GM18861 (cell line): ENCODE measurements at regions not wholly inside any gene's neighbourhood (a gene's known extent, or its start where the extent isn't known, plus 50 kb on each side); places are given as distances from the start of the nearest gene placed in this dataset.

Experiments
- ATAC-seq: cut with Tn5 transposase; IDR thresholded peaks from one replicate; pipeline ENCODE4 v1.9.1; 2021; ENCODE audit not compliant: unreplicated experiment

DNA sequence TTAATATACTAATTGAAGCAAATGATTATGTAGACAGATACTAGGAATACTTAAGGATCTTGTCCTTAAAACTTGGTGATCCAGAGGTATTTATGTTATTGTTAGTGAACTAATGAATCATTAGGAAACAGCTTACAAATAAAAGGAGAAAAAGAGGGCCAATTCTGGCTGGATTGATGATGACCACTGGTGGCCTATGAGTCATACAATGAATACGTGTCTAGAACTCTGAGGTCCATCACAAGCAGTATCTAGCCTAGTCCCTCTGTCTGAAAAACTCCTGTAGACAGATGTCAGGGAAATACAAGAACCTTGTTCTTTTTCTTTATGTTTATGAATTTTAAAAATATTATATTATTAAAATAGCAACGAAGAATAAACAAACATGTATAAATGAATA is 51.7 kb upstream of the RTL1 start:
- ATAC-seq: no peak

DNA sequence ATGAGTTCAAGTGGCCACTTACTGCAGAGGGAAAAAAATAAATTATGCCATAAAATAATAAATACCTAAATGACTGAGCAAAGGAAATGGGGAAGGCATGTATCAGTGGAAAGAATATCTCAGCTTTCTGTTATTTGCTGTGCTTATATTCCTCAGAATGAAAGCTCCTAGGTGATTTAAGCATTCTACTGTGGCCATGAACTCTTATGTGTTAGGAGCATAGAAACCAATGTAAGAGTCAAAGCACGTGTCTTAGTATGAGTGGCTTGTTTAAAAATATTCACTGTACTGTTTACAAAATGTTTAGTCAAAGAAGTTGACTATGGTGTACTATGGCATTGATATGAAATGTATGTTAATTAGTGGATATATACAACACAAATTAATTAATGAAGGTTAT is 59.0 kb upstream of the RTL1 start:
- ATAC-seq: no peak

DNA sequence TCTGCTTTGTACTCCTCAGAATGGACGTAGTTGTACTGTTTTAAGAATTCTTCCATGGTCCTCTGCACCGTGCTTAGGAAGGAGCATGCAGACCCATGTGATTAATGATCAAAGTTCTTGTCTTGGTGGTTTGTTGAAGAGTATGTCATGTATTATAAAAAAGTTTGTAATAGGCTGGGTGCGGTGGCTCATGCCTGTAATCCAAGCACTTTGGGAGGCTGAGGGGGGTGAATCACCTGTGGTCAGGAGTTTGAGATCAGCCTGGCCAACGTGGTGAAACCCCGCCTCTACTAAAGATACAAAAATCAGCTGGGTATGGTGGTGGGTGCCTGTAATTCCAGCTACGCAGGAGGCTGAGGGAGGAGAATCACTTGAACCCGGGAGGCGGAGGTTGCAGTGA is 61.8 kb upstream of the RTL1 start:
- no peak for ATAC-seq

DNA sequence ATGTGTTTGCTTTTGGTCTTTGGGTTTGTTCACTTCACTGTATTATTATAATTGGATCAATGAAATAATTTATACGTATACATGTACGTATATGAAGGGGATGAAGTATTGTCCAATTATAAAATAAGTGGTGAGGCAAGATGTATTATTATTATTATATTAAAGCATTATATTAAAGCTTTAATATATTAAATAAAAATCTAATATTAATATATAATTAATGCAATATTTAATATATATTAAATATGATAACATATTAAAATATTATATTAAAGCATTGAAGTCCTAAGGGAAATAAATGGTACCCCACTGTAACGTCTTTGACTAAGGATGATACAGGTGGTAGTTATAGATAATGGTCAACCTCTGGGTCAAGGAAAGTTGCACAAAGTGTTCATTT is 63.7 kb upstream of the RTL1 start:
- no peak for ATAC-seq

DNA sequence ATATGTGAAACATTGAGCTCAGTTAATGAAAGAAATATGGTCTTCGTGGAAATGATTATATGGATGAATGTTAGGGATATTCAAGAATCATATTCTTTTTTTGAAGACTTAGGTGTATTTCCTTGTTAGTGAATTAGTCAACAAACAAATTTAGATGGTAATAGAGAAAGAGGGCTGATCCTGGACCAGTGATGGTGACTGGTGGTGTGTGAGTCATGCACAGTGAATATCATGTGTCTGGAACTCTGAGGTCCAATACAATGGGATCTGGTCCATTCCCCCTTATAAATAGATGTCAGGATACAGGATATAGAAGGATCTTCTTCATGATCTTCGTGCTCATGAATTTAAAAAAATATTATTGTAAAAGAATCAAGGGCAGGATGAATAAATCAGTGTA is 64.4 kb upstream of the RTL1 start:
- no peak for ATAC-seq

DNA sequence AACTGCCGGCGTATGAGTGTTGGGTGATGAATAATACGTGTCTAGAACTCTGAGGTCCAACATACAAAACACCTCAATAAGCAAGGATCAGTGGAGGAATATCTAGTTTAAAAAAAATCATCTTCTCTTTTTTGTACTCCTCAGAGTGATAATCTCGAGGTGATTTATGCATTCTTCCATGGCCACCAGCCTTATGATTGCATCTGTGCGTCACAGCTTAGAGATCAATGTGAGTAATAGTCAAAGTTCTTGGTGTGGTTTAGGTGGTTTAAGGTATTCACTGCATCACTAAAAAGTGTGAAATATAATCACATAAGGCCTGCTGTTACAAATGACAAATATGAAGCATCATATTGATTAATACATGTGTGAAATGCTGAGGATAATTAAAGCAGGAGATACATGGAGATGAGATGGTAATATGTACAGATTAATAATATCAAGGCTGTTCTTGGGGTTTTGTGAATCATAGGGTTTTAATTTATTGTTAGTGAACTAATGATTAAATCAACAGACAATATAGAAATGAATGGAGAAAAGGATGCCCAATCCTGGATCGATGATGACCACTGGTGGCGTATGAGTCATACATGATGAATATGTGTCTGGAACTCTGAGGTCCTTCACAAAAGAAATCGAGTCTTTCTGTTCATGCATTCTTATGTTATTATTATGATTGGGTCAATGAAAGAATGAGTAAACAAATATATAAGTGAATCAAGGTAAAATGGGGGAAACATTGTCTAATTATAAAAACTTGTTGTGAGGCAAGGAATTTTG is 68.8 kb upstream of the RTL1 start:
- no peak for ATAC-seq

DNA sequence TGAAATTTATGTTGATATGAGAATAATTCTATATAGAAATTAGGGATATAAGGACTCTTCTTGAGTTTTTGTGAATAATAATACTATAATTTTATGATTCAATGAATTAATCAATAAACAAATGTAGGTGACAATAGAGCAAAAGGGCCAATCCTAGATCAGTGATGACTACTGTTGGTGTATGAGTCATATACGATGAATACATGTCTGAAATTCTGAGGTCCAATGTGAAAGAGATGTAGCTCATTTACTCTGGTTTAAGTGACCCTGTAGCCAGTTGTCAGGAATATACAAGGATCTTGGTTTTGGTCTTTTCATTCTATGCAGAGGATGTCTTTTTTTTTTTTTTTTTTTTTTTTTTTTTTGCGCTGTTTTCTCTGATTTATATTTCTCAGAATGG is 72.1 kb upstream of the RTL1 start:
- ATAC-seq: no peak

DNA sequence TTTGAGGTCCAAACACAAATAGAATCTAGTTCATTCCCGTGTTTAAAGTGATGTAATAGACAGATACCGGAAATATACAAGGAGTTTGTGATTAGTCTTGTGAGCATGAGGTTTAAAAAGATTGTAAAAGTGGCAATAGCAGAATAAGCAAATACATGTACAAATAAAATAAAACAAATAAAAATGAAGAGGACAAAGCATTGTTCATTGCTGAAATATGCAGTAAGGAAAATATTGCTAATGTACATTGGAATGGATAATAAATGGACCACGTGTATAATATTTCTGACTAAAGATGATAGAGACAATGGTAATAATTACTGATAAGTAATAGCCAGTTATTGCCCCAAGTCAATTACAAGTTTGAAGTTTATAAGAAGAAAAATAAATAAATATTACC is 75.6 kb upstream of the RTL1 start:
- ATAC-seq: no peak

DNA sequence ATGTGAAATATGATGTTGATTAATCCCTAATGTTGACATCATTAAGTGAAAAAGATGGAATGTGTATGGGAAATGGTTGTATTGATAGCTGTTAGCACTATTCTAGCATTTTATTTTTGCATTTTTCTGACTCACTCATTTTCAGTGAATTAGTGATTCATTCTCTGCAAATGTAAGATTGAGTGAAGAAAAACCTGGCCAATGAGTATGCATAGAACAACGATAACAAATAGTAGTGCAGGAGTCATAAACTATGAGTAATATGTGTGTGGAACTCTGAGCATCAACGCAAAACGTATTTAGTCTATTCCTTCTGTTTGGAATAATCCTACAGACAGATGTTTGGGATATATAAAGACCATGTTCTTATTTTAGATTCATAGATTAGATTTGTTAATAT is 76.3 kb upstream of the RTL1 start:
- no peak for ATAC-seq

DNA sequence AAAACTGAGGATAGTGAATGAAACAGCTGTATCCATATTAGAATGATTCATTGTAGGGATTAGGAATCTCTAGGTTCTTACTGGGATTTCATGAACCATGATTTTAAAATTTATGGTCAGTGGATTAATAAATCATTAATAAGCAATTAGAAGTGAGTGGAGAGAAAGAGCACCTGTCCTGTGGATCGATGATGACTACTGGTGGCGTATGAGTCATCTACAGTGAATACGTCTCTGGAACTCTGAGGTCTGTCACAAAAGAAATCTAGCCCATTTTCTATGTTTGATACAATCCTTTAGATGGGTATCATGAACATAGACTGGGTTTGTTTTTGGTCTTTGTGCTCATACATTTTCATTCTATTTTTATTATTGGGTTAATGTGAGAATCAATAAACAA is 77.3 kb upstream of the RTL1 start:
- ATAC-seq: no peak

DNA sequence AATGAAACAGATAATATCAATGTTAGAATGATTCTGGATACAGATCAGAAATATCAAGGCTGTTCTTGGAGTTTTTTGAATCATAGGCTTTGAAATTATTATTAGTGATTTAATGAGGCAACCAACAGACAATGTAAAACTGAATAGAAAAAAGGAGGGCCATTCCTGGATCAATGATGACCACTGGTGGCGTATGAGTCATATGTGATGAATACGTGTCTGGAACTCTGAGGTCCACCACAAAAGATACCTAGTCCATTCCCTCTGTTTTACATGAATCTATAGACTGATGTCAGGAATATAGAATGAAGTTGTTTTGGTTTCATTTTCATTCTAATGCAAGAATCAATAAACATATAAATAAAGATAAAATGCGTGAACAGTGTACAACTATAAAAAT is 78.3 kb upstream of the RTL1 start:
- ATAC-seq: no peak

DNA sequence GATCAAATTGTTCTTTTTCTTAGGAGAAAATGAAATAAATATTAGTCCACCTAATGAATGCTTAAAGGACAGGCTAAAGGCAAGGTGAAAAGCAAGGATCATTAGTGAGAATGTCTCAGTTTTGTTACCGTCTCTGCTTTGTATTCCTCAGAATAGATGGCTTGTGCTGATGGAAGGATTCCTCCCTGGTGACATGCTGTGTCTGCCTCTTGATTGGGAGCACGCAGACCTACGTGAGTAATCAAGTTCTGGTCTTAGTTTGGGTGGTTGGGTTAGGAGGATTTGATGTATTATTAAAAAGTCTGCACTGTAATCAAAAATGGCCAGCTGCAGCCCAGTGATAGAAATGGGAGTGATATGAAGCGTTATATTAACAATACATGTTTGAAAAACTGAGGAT is 78.8 kb upstream of the RTL1 start:
- ATAC-seq: no peak

DNA sequence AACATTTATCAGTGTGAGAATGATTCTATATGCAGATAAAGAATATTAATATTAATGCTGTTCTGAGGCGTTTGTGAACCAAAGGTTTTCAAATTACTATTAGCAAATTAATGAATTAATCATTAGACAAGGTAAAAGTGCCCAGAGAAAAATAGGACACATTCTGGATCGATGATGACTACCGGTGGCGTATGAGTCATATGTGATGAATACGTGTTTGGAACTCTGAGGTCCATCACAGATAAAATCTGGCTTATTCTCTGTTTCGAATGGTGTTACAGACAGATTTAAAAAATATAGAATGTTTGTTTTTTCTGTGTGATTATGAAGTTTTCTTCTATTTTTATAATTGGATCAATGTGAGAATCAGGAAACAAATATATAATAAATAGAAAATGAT is 79.2 kb upstream of the RTL1 start:
- ATAC-seq: no peak

DNA sequence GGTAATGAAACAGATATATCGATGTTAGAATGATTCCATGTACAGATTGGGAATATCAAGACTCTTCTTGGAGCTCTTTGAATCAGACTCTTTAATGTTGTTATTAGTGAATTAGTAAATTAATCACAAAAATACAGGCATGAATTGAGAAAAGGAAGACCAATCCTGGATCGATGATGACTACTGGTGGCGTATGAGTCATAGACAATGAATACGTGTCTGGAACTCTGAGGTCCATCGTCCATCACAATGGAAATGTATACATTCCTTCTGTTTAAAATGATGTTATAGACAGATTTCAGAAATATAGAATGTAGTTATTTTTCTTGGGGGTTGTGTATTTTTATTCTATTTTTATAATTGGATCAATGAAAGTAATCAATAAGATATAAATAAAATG is 80.2 kb upstream of the RTL1 start:
- no peak for ATAC-seq

DNA sequence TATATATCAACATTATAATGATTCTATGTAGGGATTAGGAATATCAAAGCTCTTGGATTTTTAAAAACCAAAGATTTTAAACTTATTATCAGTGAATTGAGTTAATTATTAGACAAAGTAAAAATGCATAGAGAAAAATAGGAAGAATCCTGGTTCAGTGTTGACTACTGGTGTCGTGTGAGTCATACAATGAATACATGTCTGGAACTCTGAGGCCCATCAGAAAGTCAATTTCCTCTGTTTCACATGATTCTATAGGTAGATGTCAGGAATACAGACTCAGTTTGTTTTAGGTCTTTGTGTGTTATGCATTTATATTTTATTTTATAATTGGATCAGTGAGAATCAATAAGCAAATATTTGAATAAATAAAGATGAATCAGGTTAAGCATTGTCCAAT is 84.5 kb upstream of the RTL1 start:
- ATAC-seq: no peak

DNA sequence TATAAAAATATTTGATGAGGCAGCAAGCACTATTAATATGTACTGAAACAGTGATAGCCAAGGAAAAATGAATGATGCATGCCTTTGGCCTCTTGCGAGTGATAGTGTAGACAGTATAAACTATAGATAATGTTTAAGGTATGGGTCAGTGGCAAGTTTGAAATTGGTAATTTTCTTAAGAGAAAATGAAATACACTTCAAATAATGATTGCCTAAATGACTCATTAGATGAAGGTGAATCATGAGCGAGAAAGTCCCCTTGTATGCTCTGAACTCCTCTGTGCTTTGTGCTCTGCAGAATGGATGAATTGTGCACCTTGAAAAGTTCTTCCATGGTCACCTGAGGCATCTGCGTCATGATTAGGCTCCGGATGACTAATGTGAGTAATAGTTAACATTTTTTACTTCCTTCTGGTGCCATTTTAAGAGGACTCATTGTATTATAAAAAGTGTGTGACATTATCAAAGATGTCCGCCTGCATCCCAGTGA is 84.9 kb upstream of the RTL1 start:
- ATAC-seq: peak; percentile 65

DNA sequence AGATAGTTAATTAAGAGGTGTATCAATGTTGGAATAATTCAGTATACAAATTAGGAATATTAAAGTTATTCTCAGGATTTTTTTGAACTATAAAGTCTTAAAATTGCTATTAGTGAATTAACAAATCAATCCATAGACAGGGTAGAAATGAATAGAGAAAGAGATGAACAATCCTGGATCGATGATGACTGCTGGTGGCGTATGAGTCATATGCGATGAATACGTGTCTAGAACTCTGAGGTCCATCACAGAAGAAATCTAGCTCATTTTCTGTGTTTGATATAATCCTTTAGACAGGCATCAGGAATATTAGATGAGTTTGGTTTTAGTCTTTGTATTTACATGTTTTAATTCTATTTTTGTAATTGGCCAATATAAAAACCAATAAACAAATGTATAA is 85.4 kb upstream of the RTL1 start:
- no peak for ATAC-seq

DNA sequence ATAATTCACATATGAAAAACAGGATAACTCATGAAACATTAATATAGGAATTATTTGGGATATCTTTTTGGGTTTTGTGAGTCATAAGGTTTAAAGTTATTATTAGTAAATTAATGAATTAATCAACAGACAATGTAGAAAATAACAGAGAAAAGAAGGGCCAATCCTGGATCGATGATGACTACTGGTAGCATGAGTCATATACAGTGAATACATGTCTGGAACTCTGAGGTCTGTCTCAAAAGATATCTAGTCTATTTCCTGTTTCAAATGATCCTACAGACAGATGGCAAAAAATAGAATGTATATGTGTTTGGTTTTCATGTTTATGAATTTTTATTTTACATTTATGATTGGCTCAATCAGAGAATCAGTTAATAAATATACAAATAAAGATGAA is 86.4 kb upstream of the RTL1 start:
- no peak for ATAC-seq

DNA sequence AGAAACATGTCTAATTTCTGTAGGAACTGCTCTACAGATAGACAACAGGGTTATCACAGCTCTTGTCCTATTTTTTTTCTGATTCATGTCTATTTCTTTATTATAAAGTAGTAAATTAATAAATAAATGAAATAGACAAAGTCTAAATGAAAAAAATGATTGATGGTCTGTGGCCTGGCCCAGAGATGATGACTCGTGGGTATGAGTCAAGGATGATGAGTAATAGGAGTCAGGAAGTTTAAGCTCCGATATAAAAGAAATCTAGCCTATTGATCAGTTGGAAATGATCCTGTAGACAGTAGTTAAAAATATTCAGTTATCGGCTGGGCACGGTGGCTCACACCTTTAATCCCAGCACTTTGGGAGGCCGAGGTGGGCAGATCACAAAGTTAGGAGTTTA is 90.6 kb upstream of the RTL1 start:
- no peak for ATAC-seq

DNA sequence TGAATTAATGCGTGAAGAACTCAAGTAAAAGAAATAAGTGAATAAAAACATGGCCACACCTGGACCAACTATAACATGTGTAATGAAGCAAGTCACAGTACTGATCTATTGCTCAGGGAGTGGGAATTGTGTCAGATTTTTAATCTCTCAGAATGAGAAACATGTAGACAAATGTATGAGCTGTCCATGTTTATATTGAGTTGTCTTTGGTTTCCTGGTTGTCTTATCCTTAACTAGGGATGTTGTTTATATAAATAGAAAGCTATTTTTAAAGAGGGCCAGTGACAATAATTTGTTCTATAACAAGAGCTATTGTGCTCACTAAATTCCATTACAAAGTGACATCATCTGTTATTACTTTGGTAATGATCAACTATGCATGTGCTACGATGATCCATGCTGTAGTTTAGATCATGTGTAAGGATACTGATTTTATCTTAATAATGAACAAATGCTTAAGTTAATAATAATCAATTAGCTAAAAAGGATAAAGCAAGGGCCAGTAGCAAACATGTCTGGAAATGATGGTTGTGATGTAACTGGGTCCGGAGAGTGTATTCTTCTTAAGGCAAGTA is 91.3 kb upstream of the RTL1 start:
- no peak for ATAC-seq

DNA sequence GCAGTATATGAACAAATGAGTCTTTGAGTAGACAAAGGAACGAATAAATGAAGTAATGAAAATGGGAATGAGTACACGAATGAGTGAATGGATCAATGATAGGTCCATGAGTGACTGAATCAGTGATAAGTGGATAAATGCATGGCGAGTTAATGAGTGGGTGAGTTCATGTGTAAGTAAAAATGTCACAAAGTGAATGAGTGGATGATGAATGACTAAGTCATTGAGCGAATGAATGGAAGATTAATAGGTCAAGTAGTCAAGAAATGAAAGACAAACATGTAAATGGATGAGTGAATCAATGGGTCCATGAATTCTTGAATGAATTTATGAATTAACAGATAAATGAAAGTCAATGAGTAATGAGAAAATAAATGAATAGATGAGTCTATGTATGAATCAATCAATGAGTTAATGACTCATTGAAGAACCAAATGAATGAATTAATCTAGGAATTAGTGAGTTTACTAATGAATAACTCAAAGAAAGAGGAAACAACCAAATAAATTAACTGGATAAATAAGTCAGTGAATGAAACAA is 97.3 kb upstream of the RTL1 start:
- no peak for ATAC-seq

DNA sequence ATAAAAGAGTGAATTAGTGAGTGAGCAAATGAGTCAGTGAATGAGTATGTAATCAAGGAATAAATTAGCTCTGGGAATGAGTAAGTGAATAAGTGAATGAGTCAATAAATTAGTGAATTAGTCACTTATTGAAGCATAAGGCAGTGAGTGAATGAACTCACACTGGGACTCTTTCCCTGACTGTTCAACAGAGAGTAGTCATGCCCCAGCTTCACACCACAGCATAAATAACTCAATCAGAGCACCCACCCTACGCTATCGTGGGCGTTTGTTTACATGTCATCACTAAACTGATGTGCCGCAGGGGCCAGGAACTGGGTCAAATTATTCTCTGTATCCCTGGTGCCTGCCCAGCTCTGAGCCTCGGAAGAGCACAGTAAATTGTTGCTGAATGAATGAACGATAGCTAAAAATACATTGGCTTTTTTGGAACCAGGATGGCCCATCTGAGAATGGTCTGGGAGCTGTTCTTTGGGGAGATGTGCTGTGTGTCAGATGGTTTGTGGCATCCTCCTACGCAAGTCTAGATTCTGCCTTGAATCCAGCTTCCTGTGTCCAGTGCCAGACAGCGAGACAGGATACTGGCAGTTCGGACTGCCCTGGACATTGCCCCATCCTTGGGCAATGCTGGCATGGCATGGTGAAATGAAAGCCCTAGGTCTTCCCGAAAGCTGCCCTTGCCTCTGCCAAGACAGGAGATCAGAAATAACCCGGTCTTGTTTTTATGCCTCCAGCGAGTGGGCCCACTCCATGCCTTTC is 98.0 kb upstream of the RTL1 start:
- ATAC-seq: no peak
